Lower leg skin (tissue), 3 donors: ENCODE measurements at regions not wholly inside any gene's neighbourhood (a gene's known extent, or its start where the extent isn't known, plus 50 kb on each side); places are given as distances from the start of the nearest gene placed in this dataset.

Experiments
- POLR2A ChIP-seq, 2 donors: fragments of 450-650 bp; IDR thresholded peaks; one replicate each; pipeline ENCODE4 v1.6.1; 2016 to 2017; ENCODE audit warnings: antibody characterized with exemption in 2 of 2, mild to moderate bottlenecking in 1 of 2, moderate library complexity in 1 of 2
- TF ChIP-seq, protein P1 (sequence below), 3 donors: fragments of 450-650 bp; IDR thresholded peaks; one replicate each; pipeline ENCODE4 v1.5.1; 2016; ENCODE audit warnings: antibody characterized with exemption in 3 of 3, mild to moderate bottlenecking in 3 of 3, moderate library complexity in 2 of 3

DNA sequence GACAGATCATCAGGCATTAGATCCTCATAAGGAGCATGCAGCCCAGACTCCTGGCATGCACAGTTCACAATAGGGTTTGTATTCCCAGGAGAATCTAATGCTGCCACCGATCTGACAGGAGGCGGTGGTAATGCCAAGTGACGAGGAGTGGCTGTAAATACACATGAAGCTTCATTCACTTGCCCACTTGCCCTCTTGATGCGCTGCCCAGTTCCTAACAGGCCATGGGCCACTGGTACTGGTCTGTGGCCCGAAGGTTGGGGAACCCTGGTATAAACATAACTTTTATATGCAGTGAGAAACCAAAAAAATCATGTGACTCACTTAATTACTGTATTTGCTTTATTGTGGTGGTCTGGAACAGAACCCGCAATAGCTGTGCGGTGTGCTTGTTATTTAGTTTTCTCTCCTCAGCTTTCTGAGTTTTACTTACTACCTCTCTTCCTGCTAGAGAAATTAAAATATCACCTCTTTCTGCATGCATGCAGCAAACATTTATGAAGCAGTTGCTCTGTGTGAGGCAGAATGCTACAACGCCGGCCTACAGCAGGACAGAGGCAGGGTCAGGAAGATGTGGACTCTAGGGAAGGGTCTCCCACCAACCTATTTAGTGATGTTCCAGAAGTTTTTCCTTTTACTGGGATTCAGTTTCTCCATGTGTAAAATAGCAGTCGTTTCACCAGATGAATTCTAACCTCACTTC, 151.3 kb downstream of the MAF start:
- TF ChIP-seq, protein P1, sequence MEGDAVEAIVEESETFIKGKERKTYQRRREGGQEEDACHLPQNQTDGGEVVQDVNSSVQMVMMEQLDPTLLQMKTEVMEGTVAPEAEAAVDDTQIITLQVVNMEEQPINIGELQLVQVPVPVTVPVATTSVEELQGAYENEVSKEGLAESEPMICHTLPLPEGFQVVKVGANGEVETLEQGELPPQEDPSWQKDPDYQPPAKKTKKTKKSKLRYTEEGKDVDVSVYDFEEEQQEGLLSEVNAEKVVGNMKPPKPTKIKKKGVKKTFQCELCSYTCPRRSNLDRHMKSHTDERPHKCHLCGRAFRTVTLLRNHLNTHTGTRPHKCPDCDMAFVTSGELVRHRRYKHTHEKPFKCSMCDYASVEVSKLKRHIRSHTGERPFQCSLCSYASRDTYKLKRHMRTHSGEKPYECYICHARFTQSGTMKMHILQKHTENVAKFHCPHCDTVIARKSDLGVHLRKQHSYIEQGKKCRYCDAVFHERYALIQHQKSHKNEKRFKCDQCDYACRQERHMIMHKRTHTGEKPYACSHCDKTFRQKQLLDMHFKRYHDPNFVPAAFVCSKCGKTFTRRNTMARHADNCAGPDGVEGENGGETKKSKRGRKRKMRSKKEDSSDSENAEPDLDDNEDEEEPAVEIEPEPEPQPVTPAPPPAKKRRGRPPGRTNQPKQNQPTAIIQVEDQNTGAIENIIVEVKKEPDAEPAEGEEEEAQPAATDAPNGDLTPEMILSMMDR (IDR thresholded peaks at IDR 0.05) = no peak
- no peak for TF ChIP-seq POLR2A (IDR thresholded peaks at IDR 0.05)
